ENCODE measurements at regions not wholly inside any gene's neighbourhood (a gene's known extent, or its start where the extent isn't known, plus 50 kb on each side); places are given as distances from the start of the nearest gene placed in this dataset.
"Not testable (repeated sequence)": the region's sequence is repeated elsewhere in the genome, so short reads cannot be mapped to it uniquely, and the experiment has no call there.

DNA sequence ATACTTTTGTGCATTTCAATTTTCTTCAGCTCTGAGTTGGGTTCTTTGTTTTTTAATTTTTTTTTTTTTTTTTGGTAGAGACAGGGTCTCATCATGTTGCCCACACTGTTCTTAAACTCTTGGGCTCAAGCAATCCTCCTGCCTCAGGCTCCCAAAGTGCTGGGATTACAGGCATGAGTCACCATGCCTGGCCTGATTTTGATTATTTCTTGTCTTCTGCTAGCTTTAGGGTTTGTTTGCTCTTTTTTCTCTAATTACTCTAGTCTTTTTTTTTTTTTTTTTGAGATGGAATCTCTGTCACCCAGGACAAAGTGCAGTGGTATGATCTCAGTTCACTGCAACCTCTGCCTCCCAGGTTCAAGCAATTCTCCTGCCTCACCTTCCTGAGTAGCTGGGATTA lies 270.7 kb downstream of the MAP2K6 start:
- H3K9me3 ChIP-seq (ENCODE audit: low read length); H2AFZ ChIP-seq (ENCODE audit: low read depth, low read length); H3K4me1 ChIP-seq (ENCODE audit: insufficient read depth, low read length); H3K4me3 ChIP-seq (ENCODE audit: low read length); H3K36me3 ChIP-seq (ENCODE audit: insufficient read depth, low read length); H3K27me3 ChIP-seq (ENCODE audit: insufficient read depth, low read length): not testable (repeated sequence)

DNA sequence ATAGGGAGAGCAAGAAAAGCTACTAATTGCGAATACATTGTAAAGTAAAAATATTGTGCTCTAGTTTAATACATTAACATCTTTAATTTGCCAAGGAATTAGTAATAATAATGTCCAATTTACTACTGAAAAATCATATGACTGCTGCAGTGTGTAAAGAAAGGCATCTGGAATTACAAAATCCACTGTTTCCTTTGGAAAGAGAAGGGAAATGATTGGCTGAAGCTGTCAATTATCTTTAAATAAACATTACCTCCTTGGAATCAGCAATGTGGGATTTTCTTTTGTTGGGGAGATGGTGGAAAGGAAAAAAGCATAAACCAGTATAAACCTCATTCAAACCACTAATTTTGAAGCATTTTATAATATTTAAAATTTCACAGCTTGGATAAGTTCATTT lies 276.0 kb downstream of the MAP2K6 start:
- Histone ChIP-seq H3K27me3 (ENCODE audit: insufficient read depth, low read length) (no peaks in the 10 kb centered on the region), H3K4me3 (ENCODE audit: low read length) (no peak overlapping the region), H3K9me3 (ENCODE audit: low read length) (peaks cover 3% of the 10 kb centered on the region), H3K36me3 (ENCODE audit: insufficient read depth, low read length) (no peaks in the 10 kb centered on the region), H2AFZ (ENCODE audit: low read depth, low read length) (no peak overlapping the region), H3K4me1 (ENCODE audit: insufficient read depth, low read length) (no peaks in the 10 kb centered on the region)

DNA sequence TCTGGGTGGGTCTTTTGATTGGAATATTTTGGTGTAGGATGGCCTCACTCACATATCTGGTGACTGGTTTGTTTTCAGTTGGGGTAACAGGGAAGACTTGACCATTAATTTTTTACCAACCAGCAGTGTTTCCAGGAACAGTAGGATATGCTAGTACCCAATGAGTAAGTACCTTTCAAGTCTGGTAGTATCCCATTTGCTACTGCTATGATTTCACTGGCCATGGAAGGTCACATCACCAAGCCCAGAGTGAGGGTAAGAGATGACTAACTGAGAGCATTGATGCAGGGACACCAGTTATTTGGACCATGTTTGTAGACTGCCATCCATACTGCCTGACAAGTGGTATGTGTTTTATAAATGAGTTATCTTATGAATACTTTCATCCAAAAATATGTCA lies 277.7 kb downstream of the MAP2K6 start:
- Histone ChIP-seq H3K27me3 (ENCODE audit: insufficient read depth, low read length) (no peaks in the 10 kb centered on the region), H3K36me3 (ENCODE audit: insufficient read depth, low read length) (no peaks in the 10 kb centered on the region), H2AFZ (ENCODE audit: low read depth, low read length) (no peak overlapping the region), H3K4me3 (ENCODE audit: low read length) (no peak overlapping the region), H3K9me3 (ENCODE audit: low read length) (peaks cover 3% of the 10 kb centered on the region), H3K4me1 (ENCODE audit: insufficient read depth, low read length) (no peaks in the 10 kb centered on the region)

DNA sequence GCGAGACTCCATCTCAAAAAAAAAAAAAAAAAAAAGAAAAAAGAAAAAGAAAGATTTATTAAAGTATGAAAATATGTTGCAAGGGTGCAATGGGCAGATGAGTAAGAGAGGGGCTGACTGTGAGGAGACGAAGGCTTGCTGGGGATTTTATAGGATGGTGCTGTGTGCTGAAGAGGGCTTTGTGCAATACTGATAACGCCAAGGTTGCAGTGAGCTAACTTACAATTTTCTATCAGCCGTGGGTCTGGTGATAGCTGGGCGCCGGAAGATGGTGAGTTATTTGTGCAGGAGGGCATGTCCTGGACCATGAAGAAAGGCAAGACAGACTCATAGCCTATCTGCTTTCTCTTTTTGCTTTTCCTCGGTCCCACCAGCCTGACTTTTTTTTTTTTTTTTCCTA lies 281.1 kb downstream of the MAP2K6 start:
- H2AFZ ChIP-seq (ENCODE audit: low read depth, low read length) = no peak overlapping the region
- no peaks in the 10 kb centered on the region for H3K4me1 ChIP-seq (ENCODE audit: insufficient read depth, low read length)
- H3K9me3 ChIP-seq (ENCODE audit: low read length) = peaks cover 2% of the 10 kb centered on the region
- H3K36me3 ChIP-seq (ENCODE audit: insufficient read depth, low read length) = no peaks in the 10 kb centered on the region
- H3K27me3 ChIP-seq (ENCODE audit: insufficient read depth, low read length) = no peaks in the 10 kb centered on the region
- no peak overlapping the region for H3K4me3 ChIP-seq (ENCODE audit: low read length)

DNA sequence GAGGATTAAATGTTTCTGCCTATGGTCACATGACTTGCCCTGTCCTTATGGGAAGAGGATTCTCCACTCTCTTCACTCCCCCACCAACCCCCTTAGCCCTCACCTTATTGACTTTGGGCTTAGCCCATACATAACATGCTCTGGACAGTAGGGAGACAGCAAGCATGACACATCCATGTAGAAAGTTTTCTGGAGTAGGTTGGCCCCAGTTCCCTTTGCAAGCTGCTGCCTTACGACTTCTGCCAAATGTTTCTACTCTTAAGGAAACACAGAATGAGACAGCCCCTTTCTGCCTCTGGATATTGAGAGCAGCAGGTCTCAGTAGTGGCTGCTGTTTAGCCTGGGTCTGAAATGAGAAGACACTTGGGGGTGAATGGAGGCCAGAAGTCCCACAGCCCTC lies 282.2 kb downstream of the MAP2K6 start:
- H3K4me3 ChIP-seq (ENCODE audit: low read length) = no peak overlapping the region
- no peak overlapping the region for H2AFZ ChIP-seq (ENCODE audit: low read depth, low read length)
- H3K36me3 ChIP-seq (ENCODE audit: insufficient read depth, low read length) = no peaks in the 10 kb centered on the region

DNA sequence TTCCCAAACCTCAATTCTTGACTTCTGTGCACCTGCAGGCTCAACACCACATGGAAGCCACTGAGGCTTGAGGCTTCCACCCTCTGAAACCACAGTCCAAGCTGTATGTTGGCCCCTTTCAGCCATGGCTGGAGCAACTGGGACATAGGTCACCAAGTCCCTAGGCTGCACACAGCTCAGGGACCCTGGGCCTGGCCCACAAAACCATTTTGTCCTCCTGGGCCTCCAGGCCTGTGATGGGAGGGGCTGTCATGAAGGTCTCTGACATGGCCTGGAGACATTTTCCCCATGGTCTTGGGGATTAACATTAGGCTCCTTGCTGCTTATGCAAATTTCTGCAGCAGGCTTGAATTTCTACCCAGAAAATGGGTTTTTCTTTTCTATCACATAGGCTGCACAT lies 283.9 kb downstream of the MAP2K6 start:
- H3K36me3 ChIP-seq (ENCODE audit: insufficient read depth, low read length); H3K27me3 ChIP-seq (ENCODE audit: insufficient read depth, low read length); H3K9me3 ChIP-seq (ENCODE audit: low read length); H3K4me1 ChIP-seq (ENCODE audit: insufficient read depth, low read length); H2AFZ ChIP-seq (ENCODE audit: low read depth, low read length); H3K4me3 ChIP-seq (ENCODE audit: low read length): not testable (repeated sequence)

More for the DNA sequence above, 282.2 kb downstream of the MAP2K6 start:
- Histone ChIP-seq H3K27me3 (ENCODE audit: insufficient read depth, low read length) (no peaks in the 10 kb centered on the region), H3K9me3 (ENCODE audit: low read length) (peaks cover 2% of the 10 kb centered on the region), H3K4me1 (ENCODE audit: insufficient read depth, low read length) (no peaks in the 10 kb centered on the region)

DNA sequence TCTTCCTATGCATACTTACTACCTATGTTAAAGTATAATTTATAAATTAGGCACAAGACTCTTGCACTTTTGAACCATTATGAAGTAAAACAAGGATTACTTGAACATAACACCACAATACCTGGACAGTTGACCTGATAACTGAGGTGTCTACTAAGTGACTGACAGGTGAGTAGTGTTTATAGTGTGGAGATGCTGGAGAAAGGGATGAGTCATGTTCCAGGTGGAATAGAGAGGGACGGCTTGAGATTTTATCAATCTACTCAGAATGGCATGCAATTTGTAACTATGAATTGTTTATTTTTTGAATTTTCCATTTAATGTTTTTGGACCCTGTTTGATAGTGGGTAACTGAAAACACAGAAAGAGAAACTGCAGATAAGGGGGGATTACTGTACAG lies 287.6 kb downstream of the MAP2K6 start:
- Histone ChIP-seq H3K4me3 (ENCODE audit: low read length) (no peak overlapping the region), H2AFZ (ENCODE audit: low read depth, low read length) (no peak overlapping the region), H3K9me3 (ENCODE audit: low read length) (peaks cover 2% of the 10 kb centered on the region), H3K27me3 (ENCODE audit: insufficient read depth, low read length) (no peaks in the 10 kb centered on the region), H3K4me1 (ENCODE audit: insufficient read depth, low read length) (no peaks in the 10 kb centered on the region), H3K36me3 (ENCODE audit: insufficient read depth, low read length) (no peaks in the 10 kb centered on the region)

DNA sequence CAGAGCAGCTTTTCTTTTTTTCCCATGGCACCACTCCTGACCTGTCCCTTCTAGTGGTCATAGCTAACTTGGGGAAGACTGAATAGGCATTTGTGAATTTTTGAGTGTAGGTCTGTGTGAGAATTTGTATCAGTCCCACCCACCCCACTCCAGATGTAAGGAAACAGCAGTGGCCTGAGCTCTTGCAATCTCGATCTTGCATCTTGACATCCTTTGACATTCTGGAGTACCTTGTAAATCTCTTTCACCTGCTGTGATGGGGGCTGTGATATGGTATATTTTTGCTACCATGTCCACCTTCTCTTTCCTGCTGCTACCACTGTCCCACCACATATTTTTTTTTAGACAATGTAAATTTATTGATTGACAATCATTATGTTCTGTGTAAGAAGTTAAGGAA lies 289.3 kb downstream of the MAP2K6 start:
- Histone ChIP-seq H2AFZ (ENCODE audit: low read depth, low read length) (no peak overlapping the region), H3K27me3 (ENCODE audit: insufficient read depth, low read length) (no peaks in the 10 kb centered on the region), H3K36me3 (ENCODE audit: insufficient read depth, low read length) (no peaks in the 10 kb centered on the region), H3K4me3 (ENCODE audit: low read length) (no peak overlapping the region), H3K4me1 (ENCODE audit: insufficient read depth, low read length) (no peaks in the 10 kb centered on the region), H3K9me3 (ENCODE audit: low read length) (peaks cover 2% of the 10 kb centered on the region)

DNA sequence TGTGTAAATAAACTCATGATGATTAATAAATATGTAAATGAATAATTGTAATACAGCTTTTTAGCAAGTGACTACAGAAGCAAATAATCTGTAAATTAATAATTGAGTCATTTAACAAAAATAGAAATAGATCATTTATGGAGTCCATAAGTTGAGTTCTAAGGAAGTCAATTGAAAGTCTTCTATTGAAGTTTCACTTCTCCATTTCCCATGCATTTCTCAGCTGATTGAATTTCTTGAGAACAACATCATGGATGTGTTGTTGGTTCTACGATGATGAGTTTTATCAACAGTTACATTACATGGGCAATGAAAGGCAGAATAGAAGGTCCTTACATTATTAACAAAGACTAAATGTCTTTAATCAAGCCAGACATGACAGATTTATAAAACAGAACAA lies 290.4 kb downstream of the MAP2K6 start:
- no peak overlapping the region for H3K4me3 ChIP-seq (ENCODE audit: low read length)
- no peaks in the 10 kb centered on the region for H3K4me1 ChIP-seq (ENCODE audit: insufficient read depth, low read length)
- no peaks in the 10 kb centered on the region for H3K9me3 ChIP-seq (ENCODE audit: low read length)
- no peak overlapping the region for H2AFZ ChIP-seq (ENCODE audit: low read depth, low read length)
- H3K27me3 ChIP-seq (ENCODE audit: insufficient read depth, low read length) = no peaks in the 10 kb centered on the region
- H3K36me3 ChIP-seq (ENCODE audit: insufficient read depth, low read length) = no peaks in the 10 kb centered on the region

DNA sequence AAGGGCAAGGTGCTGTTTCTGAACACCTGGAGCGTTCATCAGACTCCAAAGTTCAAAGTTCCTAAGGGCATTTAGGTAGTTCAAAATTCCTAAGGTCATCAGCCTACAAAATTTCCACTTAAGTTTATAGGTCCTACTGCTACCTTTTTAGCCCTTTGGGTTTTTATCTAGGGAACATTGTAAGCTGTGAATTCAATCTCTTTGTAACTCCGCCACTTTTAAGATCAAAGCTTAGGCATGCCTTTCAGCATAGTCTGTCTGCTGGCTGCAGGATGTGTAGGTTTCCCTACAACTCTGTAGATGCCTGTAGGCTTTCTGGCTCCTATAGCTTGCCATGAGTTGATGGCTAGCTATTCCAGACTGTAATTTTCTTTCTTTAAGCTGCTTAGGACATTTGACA lies 291.6 kb downstream of the MAP2K6 start:
- no peak overlapping the region for H2AFZ ChIP-seq (ENCODE audit: low read depth, low read length)
- peaks cover under 1% of the 10 kb centered on the region for H3K4me1 ChIP-seq (ENCODE audit: insufficient read depth, low read length)
- H3K27me3 ChIP-seq (ENCODE audit: insufficient read depth, low read length) = no peaks in the 10 kb centered on the region
- H3K36me3 ChIP-seq (ENCODE audit: insufficient read depth, low read length) = no peaks in the 10 kb centered on the region
- H3K4me3 ChIP-seq (ENCODE audit: low read length) = no peak overlapping the region
- no peaks in the 10 kb centered on the region for H3K9me3 ChIP-seq (ENCODE audit: low read length)

DNA sequence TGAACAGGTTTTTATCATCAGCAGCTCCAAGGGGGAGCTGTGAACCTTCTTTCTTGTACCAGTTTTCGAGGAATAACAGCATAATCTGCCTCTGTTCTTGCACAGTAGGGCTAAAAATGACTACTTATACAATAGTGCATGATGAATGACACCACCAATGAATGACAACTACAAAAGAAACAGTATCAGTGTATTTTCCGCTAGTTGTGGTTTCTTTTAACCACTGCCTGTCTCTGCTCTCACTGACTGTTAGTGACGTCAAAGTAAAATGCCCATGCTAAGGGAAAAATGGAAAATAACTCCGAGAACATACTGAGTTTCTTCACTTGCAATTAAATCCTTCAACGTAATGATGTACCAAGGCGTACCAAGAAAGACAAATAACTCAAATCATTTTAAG lies 294.9 kb downstream of the MAP2K6 start:
- Histone ChIP-seq H3K27me3 (ENCODE audit: insufficient read depth, low read length) (no peaks in the 10 kb centered on the region), H3K36me3 (ENCODE audit: insufficient read depth, low read length) (no peaks in the 10 kb centered on the region), H3K4me3 (ENCODE audit: low read length) (no peak overlapping the region), H2AFZ (ENCODE audit: low read depth, low read length) (no peak overlapping the region), H3K4me1 (ENCODE audit: insufficient read depth, low read length) (peaks cover 6% of the 10 kb centered on the region), H3K9me3 (ENCODE audit: low read length) (no peaks in the 10 kb centered on the region)

DNA sequence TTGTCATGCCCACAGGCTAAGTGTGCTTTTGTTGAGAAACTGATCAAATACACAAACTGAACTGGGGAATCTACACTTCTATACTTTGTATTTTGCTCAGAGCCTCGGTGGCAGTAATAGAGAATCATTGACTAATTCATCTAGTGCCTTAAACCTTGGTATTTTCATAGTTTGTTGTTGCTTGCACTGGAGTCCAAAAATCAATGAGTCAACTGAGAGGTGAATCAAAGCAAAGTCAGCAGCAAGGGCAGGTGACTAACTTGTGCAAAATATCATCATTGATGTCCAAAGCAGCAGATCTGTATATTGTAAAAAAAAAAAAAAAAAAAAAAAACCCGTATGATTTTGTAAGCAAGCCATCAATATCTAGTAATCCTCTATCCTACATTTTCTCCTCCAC lies 296.4 kb downstream of the MAP2K6 start:
- no peaks in the 10 kb centered on the region for H3K36me3 ChIP-seq (ENCODE audit: insufficient read depth, low read length)
- no peaks in the 10 kb centered on the region for H3K9me3 ChIP-seq (ENCODE audit: low read length)
- peaks cover 6% of the 10 kb centered on the region for H3K4me1 ChIP-seq (ENCODE audit: insufficient read depth, low read length)
- no peak overlapping the region for H2AFZ ChIP-seq (ENCODE audit: low read depth, low read length)
- H3K27me3 ChIP-seq (ENCODE audit: insufficient read depth, low read length) = no peaks in the 10 kb centered on the region
- no peak overlapping the region for H3K4me3 ChIP-seq (ENCODE audit: low read length)

DNA sequence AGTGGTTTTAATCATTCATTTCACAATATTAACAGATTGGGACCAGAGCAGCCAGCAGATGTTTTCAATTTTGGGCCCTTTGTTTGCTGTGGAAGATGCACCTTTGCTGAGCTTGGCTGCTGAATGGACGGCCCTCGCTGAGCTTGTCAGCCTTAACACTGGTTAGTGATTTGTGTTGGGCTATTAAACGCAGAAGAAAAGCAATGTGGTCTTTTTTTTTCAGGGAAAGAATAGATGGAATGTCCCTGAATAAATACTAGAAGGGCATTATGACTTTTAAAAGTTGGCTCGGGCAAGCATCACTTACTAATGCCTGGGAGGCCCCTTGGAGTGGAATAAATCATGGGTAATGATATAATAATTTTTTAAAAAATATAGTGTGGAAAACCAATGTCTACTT lies 297.0 kb downstream of the MAP2K6 start:
- H3K27me3 ChIP-seq (ENCODE audit: insufficient read depth, low read length) = no peaks in the 10 kb centered on the region
- peaks cover 8% of the 10 kb centered on the region for H3K4me1 ChIP-seq (ENCODE audit: insufficient read depth, low read length)
- no peaks in the 10 kb centered on the region for H3K36me3 ChIP-seq (ENCODE audit: insufficient read depth, low read length)
- no peak overlapping the region for H2AFZ ChIP-seq (ENCODE audit: low read depth, low read length)
- H3K9me3 ChIP-seq (ENCODE audit: low read length) = no peaks in the 10 kb centered on the region
- H3K4me3 ChIP-seq (ENCODE audit: low read length) = no peak overlapping the region

DNA sequence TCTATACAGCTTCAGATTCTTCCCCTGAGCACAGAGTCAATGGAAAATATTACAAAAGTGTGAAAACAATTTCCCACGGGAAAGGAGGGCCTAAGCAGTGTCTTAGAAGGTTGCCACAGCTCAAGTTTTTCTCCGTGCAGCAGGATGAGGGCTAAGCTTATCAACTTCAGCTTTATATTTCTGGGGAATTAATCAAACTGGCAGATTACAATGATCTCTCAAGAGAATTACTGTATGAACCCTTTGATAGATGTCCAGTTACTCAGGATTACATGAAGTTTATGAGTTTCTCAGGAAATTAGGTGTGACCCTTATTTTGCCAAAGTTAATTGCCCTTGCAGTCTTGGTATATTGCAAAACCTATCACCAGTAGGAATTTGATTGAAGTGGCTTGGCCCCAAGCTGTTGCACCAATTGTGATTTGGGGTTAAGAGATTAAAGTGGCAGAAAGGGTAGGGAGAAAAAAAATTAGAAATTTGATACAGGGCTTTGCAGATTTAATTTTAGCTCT lies 298.4 kb downstream of the MAP2K6 start:
- H3K36me3 ChIP-seq (ENCODE audit: insufficient read depth, low read length) = no peaks in the 10 kb centered on the region
- no peaks in the 10 kb centered on the region for H3K9me3 ChIP-seq (ENCODE audit: low read length)
- peaks cover 21% of the 10 kb centered on the region for H3K4me1 ChIP-seq (ENCODE audit: insufficient read depth, low read length)
- no peak overlapping the region for H2AFZ ChIP-seq (ENCODE audit: low read depth, low read length)
- H3K4me3 ChIP-seq (ENCODE audit: low read length) = no peak overlapping the region
- H3K27me3 ChIP-seq (ENCODE audit: insufficient read depth, low read length) = no peaks in the 10 kb centered on the region
